ELR (cell line): ENCODE measurements at regions not wholly inside any gene's neighbourhood (a gene's known extent, or its start where the extent isn't known, plus 50 kb on each side); places are given as distances from the start of the nearest gene placed in this dataset.

Experiments used
- DNase-seq: peaks from one replicate; pipeline ENCODE4 v3.0.0-alpha.2; 2015; ENCODE audit warnings: low read depth

DNA sequence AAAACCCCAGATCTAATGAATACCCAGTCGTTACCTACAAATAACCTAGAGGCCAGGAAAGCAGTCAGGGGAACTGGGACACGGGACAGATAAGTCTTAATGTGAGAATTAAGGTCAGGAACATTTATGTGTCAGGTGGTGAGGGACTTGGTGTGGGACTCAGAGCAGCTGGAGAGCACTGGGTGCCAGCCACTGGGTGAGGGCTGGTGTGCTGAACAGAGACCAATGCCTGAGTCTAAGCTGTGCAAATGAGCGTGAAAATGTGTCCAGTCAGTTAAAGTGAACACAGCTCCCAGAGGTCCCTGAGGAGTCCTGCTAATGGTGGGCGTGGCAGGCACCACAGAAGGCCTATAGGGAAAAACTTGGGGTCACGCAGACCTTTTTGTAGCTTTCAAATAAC, 225.9 kb downstream of the C1D start:
- DNase-seq: no peak

- DNase-seq: no peak
These were observed 224.6 kb downstream of the C1D start for GRCh38 chr2:67838205-67838604.

DNA sequence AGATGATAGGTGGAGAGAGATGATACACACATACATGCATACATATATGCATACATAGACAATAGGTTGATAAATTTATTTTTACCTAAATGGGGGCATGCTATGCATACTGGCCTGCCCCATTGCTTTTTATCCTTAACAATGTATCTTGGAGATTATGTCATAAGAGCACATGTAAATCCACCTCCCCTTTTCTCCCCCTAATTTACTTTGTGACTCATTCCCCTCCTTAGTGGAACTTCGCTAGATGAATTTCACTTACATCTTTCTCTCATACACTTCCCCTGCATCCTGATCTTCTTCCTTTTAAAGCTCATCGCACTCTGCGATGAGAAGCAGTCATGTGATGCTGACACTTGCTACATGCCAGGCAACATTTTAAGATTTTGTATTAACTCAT, 223.6 kb downstream of the C1D start:
- DNase-seq: peak; percentile 64

GRCh38 chr2:67839668-67840067, 223.1 kb downstream of the C1D start:
- peak; percentile 42 for DNase-seq

DNA sequence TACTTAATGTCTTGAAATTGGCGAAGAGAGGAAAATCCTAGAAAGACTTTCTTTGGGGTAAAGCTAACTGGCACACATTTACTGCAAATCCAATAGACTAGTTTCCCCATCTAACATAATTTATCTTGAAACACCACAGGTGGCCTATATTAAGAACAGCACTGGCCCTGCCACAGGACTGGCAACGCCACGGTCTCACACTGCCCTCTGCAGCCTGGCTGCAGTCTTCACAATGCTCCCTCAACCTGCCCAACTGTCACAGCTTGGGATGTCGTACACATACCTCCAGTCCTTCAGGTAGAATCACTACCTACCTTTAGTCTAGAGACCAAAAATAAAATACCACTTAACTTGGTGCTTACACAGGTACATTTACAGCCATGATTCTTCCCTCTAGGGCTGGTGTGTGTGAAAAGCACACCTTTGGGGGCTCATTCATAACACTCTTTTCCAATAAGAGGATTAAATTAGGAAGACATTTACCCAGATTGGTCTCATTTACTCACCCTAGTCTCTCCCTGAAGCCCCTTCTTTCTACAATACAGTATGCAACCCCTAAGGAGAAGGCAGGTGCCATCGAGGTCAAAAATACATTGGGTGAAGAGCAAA, 222.2 kb downstream of the C1D start:
- peak; percentile 75 for DNase-seq

DNA sequence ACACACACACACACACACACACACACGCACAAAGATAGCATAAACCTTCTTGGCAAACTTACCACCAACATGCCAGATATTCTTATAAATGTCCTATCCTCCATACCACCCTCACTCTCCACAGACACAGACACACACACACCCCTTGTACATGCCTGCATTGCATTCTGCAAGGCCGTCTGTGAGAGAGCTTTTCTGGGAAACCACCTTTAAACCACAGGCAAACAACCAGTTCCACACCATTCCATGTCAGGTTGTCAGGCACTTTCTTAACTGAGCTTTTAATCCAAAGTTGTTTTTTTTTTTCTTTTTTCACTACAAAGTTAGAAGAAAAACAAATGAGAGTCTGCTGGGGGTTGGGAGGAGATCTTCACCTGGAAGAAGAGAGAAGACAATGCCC, 221.1 kb downstream of the C1D start:
- no peak for DNase-seq

DNA sequence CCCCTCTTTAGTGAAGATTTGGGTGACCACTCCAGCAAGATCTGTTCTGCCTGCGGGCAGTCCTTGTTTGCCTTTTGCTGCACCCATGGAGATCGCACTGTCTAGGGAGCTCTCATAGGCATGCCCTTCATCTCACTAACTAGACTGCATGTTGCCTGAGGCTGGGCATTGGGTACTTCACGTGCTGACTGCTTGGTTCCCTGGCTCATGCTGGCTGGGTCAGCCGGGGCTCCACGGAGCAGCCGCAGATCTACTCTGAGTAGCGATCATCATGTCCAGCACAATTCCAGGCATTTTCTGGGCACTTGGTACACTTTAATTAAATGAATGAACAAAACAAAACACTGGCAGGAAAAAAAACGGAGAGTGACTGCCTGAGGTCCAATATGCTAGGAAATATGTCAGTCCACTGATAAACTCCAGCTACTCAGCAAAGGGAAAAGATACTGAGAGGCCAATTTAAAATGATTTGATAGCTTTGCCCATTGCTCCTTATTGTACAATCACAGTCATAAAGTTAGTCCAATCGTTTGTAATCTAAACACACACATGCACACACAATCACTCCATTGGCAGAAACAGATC, 220.3 kb downstream of the C1D start:
- no peak for DNase-seq

- DNase-seq: no peak
These were observed 218.7 kb downstream of the C1D start for GRCh38 chr2:67844024-67844540.

GRCh38 chr2:67845621-67846369, 217.0 kb downstream of the C1D start:
- DNase-seq: no peak

DNA sequence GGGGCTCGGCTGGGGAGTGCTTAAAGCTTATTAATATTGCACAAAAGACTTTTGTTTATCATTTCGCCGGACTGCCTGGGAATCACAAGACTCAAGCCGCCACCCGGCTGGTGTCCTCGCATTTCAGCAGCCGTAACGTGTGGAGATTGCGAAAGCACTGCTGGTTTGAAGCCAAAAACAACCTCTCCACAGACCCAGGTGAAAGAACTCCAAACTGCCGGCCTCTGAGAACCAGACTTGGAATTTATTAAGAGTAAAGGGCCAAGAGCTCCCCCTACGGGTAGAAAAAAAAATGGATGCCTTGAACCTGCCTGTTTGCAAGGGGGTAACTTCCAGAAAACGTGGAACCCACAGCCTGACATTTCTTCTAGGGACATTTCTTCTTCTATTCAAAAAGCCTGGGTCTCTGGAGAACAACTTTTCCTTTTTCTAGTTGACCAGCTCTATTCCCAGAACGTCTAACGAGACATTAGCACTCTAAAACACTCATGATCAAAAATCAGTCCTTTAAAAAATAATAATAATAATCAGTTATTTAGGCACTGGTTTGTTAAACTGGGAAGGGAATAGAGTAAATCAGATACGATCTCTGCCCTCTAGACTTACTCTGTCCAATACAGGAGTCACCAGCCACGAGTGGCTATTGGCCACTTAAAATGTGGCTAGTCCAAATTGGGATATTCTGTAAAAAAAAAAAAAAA, 216.3 kb downstream of the C1D start:
- DNase-seq: peak; percentile 92

GRCh38 chr2:67848551-67849285, 214.1 kb downstream of the C1D start:
- no peak for DNase-seq

DNA sequence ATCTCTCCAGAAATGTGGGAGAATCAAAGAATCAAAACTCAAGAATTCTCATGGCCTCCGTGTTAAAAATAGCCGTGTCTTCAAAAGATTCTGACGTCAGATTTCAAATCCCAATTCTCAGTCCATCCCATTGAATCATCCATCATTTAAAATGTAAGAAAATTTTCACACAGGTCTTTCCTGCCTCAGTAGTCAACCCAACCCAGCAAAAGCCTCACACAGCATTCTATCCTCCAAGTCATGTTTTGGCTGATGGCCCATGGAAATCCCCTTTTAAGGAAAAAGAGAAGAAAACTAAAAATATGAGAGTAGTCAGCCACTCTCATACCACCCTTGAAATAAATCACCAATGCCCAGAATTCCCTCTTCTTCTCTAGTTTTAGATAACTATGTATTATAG, 211.8 kb downstream of the C1D start:
- no peak for DNase-seq

DNA sequence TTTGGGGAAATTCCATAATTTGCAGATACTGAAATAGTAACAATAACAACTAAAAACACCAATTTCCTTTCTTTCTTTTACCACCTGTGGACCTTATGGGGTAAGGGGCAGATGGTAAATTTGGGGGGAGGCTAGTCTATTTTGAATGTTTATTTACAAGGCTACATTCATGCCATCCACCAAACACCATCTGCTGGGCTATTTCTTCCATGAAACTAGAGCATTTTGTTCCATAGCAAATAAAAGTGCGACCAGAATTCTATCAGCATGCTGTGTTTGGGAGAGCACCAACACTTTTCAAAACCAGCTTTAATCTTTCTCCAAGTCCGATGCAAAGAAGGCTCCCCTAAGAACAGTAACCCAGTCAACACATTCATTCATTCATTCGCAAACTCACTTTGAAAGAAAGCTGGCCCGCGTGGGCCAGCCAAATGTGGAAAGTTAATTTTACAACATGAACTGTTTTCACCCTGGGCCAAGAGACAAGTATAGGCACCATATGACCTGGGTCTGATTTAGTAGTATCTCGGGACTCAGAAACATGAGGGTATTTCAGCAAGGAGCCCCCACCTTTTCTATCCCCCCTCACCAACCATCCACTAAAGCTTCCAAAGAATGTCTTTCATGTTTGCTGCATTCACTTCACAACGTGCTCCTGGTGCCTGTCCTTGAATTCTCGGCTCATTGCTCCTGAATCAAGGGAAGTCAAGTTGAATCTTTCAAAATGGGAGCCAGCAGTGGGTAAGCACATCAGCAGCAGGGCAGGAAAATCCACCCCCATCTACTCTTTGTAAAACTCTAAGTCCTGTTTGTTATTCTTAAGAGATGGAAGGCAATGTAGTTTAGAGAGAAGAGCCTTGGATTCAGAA, 210.6 kb downstream of the C1D start:
- no peak for DNase-seq

DNA sequence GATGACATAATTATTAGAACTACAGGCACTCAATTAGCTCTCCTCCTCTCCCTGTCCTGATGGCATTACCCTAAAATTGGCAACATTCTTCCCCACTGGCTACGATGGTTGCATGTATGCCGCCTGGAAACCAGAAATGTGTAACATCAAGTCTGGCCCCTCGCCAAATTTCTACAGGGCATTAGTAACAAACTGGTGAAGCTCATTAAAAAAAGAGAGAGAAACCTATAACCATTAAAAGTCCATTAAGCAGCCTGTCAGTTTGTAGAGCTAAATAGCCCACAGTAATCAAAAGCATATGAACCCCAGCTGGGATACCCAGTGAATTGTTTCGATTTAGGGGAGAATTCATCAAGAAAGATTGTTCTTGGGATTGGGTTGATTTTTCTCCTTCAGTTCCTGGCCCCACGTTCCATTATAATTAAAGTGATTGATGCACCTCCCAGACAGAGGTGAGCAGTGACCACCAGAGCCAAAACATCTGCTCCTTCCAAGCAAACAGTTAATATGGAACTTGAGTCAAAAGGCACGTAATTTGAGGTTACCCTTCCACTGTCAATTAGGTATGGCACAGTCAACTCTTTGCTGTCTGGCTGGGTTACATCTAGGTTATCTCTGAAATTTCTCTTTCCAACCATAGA, 208.6 kb downstream of the C1D start:
- DNase-seq: no peak

- peak; percentile 10 for DNase-seq
These were observed 208.0 kb downstream of the C1D start for GRCh38 chr2:67854798-67855197.

DNA sequence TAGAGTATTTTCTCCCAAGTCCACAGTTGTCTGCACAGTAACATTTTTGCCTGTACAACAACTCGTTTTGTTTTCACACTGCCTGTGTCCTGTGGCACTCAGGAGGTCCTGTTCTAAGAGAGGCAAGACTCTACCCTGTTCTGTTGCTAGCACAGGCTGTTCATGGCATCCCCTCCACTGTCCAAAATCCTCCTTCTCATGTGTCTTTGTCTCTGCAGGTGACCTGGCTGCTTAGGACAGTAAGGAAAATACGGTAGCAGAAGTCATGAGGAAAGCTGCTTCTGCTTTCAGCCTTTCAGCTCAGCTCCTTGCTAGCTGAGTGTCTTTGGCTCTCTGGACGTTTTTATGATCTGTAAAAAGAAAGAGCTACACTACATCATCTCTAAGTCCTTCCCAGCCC, 205.9 kb downstream of the C1D start:
- no peak for DNase-seq

- DNase-seq: no peak
These were observed 205.0 kb downstream of the C1D start for GRCh38 chr2:67857836-67858235.

DNA sequence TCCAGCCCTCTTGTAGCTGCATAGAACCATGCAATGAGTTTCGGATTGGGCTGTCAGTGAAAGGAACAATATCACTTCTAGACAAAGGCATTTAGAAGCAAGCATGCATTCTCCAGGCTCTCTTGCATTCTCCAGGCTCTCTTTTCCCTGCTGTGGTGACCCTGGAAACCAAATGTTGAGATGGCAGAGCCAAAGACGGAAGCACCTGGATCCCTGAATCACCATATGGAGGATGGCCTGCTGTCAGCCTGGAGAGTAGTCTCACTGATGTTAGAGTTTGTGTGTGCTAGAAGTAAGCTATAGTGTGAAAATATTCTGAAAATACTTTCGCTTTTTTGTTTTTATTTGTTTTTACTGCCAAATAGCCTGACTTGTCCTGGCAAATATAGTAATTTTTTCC, 203.9 kb downstream of the C1D start:
- no peak for DNase-seq

DNA sequence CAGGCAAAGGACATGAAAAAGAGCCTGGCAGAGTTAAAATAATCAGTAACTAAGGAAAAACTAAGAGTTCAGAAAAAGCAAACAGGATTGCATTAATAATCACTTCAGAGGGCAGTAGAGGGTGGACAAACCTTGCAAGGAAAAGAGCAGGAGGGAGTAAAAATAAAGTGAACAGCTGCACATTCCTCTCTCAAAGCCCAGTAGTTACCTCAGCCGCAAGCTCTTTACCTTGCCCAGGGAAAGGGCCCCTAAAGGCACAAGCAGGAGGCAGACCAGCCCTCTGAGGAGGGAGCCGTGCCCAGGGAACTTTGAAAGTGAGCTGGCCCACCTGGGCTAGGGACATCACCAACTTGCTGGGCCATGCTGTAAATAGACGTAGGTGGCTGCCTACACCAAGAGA, 196.9 kb downstream of the C1D start:
- no peak for DNase-seq

DNA sequence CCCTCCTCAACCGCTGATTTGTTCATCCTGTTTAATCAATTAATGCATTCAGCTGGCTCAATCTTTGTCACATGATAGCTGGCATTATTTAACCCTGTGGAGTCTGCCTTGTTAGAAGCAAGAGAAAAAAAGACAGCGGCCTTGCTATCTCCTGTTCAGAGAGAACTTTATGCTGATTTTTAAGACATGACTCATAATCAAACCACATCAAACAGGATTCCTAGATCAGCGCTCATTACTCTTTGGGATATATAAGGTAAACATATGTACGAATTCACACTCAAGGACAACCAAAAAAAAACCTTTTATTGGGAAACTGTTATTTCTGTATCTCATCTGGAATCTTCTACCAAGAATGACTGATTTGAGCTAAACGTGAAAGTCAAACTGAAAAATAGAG, 195.1 kb downstream of the C1D start:
- DNase-seq: peak; percentile 88
